Stimulated activated naive CD8-positive, alpha-beta T cell treated with anti-CD3 and anti-CD28 coated beads, Interleukin-15, amount 100 ng/mL, for 72 hours (primary cell): ENCODE measurements at regions not wholly inside any gene's neighbourhood (a gene's known extent, or its start where the extent isn't known, plus 50 kb on each side); places are given as distances from the start of the nearest gene placed in this dataset.
"Not testable (repeated sequence)": the region's sequence is repeated elsewhere in the genome, so short reads cannot be mapped to it uniquely, and the experiment has no call there.

Experiments used
- ATAC-seq: fragments of 150-1000 bp; cut with Tn5 transposase; 2 replicates; pipeline ENCODE4 v1.10.0; 2021; ENCODE audit warnings: mild to moderate bottlenecking, moderate library complexity
- DNase-seq, 2 donors: peaks; one replicate each; pipeline ENCODE4 v3.0.0; 2021 to 2022
- H3K27ac Mint-ChIP-seq, 2 donors: one replicate each; pipeline ENCODE4 v1.8.0; 2022; ENCODE audit warnings: mild to moderate bottlenecking in 2 of 2, mixed read lengths in 2 of 2, moderate library complexity in 2 of 2
- H3K27me3 Mint-ChIP-seq: one replicate; pipeline ENCODE4 v1.8.0; 2022; ENCODE audit warnings: mixed read lengths
- H3K4me1 Mint-ChIP-seq: one replicate; pipeline ENCODE4 v1.8.0; 2022; ENCODE audit warnings: mild to moderate bottlenecking, mixed read lengths
- H3K4me3 Mint-ChIP-seq, 2 donors: one replicate each; pipeline ENCODE4 v1.8.0; 2022; ENCODE audit warnings: mild to moderate bottlenecking in 2 of 2, mixed read lengths in 2 of 2, moderate library complexity in 1 of 2
- H3K9me3 Mint-ChIP-seq, 2 donors: one replicate each; pipeline ENCODE4 v1.8.0; 2022; ENCODE audit warnings: mixed read lengths in 2 of 2

DNA sequence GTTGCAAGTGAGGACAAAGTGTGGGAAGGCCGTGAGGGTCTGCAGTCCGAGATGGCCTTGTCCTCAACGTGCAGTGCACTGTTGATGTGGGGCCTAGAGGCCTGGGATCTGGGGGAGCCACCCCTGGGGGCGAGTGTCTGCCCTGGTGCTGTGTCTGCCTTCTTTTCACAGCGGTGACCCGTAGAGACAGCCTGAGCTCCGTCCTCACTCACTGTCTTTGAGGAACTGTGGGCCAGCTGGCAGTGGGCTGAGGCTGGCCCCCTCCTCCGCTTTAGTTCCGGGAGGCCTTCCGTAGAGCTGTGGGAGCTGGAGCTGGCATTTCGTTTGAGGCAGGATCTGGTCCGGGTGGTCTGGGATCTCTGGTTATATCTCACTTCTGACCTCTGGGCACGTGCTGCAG, 1370.6 kb downstream of the CDH12 start:
- not testable (repeated sequence) for H3K27me3 Mint-ChIP-seq, DNase-seq, H3K27ac Mint-ChIP-seq, H3K4me3 Mint-ChIP-seq, H3K9me3 Mint-ChIP-seq, ATAC-seq, H3K4me1 Mint-ChIP-seq

DNA sequence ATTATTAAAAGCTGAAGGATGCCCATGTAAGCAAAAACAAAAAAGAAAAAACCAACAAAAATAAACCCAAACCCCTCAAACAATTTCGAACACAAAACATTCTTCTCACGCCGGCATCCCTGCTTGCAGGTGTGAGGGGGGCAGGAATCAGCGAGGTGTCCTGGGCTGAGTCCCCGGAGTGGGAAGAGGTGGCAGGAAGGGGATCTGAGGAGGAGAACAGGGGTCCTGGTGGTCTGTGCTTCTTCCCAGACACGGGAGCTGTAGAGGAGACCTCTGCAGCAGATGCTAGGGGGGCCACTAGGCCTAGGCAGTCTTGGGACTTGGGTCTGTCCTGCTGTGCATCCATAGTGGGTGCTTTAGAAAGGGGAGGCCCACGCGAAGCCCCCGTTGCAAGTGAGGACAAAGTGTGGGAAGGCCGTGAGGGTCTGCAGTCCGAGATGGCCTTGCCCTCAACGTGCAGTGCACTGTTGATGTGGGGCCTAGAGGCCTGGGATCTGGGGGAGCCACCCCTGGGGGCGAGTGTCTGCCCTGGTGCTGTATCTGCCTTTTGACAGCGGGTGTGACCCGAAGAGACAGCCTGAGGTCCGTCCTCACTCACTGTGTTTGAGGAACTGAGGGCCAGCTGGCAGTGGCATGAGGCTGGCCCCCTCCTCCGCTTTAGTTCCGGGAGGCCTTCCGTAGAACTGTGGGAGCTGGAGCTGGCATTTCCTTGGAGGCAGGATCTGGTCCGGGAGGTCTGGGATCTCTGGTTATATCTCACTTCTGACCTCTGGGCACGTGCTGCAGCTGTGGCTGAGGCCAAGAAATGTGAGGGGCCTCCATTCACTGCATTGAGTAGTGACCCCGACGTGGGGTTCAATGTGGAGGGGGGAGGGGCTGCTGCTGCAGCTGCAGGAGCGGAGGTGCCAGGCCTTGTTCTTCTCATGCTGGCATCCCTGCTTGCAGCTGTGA, 1371.5 kb downstream of the CDH12 start:
- not testable (repeated sequence) for ATAC-seq, H3K4me1 Mint-ChIP-seq, H3K27ac Mint-ChIP-seq, H3K9me3 Mint-ChIP-seq, DNase-seq, H3K4me3 Mint-ChIP-seq, H3K27me3 Mint-ChIP-seq

DNA sequence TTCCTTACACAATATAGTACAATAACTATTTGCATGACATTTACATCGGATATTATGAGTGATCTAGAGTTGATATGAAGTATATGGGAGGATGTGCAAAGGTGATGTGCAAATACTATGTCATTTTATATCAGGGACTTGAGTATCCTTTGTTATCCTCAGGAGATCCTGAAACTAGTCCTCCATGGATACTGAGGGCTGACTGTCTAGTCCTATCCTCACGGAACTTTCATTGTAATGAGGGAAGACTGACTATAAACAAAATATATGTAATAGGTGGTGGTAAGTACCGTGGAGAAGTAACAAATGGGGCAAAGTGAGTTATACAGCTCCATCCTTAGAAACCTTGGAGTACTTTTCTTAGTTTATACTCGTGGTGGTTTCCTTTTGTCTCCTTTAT, 1373.1 kb downstream of the CDH12 start:
- not testable (repeated sequence) for H3K27ac Mint-ChIP-seq, H3K4me1 Mint-ChIP-seq, DNase-seq, ATAC-seq, H3K9me3 Mint-ChIP-seq, H3K4me3 Mint-ChIP-seq, H3K27me3 Mint-ChIP-seq

DNA sequence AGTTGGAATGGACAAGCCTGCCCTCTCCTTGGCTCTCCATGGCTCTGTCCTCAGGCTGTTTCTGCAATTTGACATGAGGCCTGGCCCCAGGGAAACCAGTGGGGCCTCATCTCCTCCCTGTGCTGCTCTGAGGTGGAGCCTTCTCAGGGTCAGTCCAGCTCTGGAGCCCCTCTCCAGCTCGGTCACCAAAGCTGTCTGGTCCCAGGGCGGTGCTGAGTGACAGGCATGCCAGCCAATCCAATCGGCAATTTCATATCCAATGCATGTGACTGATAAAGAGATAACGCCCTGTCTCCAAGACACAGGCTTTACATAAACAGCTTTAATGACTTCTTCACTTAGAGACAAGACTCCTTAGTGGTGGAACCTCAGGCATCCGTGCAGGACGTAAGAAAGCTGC, 1379.2 kb downstream of the CDH12 start:
- not testable (repeated sequence) for H3K4me3 Mint-ChIP-seq, H3K27ac Mint-ChIP-seq, H3K4me1 Mint-ChIP-seq, H3K27me3 Mint-ChIP-seq, DNase-seq, ATAC-seq, H3K9me3 Mint-ChIP-seq

DNA sequence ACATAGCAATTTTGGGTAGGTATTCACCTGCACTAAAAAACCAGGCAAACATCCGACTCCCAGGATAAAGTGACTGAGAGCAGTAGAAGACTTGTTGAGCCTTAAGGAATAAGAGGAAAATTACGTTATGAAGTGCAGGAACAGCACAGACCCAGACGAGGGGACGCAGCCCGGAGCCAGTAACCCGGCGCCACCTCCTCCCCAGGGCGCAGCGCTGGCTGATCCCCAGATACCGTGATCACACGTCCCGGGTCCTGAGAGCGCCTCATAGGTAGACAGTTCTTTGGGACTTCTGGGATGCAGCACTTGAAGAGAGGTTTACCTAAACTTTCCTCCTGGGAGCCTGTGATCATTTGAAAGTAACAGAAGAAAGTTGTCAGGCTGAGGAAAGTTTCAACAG, 1379.7 kb downstream of the CDH12 start:
- ATAC-seq, H3K9me3 Mint-ChIP-seq, DNase-seq, H3K27ac Mint-ChIP-seq, H3K4me3 Mint-ChIP-seq, H3K27me3 Mint-ChIP-seq, H3K4me1 Mint-ChIP-seq: not testable (repeated sequence)

DNA sequence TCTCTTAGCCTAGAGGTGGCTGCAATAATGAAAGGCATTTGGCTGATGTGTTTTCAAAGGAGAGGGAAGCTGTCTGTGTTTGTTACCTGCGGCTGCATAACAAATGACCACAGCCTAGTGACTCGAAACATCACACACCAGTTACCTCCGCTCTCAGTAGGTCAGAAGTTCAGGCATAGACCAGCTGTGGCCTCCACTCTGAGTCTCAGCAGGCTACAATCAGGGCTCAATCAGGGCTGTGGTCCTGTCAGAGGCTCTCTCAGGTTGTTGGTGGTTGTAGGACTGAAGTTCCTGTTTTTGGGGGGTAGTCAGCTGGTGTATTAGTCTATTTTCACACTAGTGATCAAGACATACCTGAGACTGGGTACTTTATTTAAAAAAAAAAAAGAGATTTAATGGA, 1381.5 kb downstream of the CDH12 start:
- H3K4me3 Mint-ChIP-seq, H3K9me3 Mint-ChIP-seq, H3K27me3 Mint-ChIP-seq, DNase-seq, ATAC-seq, H3K27ac Mint-ChIP-seq, H3K4me1 Mint-ChIP-seq: not testable (repeated sequence)

DNA sequence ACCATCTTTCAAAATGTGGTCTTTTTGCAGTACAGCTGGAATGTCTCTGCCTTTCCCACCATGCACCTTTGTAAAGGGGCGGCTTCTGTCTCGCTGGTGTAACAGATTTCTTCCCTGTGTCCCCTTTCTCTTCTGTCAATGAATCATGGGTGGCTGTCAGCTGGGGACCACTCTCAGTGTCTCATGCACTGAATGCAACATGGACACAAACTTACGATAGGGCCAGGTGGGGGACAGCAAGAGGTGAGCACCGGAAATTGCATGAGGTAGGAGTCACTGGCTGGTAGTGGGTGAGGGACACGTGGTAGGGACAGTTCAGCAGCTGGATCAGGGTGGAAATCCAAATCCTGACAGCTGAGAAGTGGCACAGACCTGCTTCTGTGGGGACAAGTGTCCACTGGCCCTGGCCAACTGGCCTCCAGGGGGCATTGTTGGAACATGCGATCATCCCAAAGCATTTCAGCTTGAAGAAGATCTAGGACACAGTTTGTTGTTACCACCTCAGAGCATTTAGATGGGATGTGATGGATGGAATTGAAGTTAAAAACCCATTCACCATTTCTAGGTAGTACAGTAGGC, 1383.5 kb downstream of the CDH12 start:
- not testable (repeated sequence) for H3K4me3 Mint-ChIP-seq, H3K27me3 Mint-ChIP-seq, DNase-seq, H3K27ac Mint-ChIP-seq, H3K9me3 Mint-ChIP-seq, ATAC-seq, H3K4me1 Mint-ChIP-seq

DNA sequence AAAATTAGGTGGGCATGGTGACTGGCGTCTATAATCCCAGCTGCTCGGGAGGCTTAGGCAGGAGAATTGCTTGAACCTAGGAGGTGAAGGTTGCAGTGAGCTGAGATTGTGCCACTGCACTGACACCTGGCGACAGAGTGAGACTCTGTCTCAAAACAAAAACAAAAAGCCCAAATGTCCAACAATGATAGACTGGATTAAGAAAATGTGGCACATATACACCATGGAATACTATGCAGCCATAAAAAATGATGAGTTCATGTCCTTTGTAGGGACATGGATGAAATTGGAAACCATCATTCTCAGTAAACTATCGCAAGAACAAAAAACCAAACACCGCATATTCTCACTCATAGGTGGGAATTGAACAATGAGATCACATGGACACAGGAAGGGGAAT, 1385.6 kb downstream of the CDH12 start:
- ATAC-seq, H3K27ac Mint-ChIP-seq: not testable (repeated sequence)

DNA sequence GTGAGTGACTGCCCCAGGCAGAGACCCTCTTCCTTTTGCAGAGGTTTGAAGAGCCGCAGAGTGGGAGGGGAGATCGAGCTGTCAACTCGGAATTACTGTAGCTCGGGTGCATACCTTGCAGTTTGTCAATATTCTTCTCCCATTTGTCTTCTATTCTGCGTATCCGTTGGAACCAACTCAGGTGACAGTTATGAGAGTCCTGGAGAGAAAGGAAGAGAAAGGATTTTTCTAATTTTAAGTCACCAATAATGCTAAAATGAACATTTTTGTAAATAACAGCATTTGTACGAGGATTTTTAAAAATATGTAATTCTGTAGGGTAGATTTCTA, 1393.4 kb downstream of the CDH12 start:
- not testable (repeated sequence) for H3K9me3 Mint-ChIP-seq, H3K27me3 Mint-ChIP-seq, DNase-seq, H3K4me1 Mint-ChIP-seq, ATAC-seq
- peak overlapping the region; percentile 78 to 94 for H3K27ac Mint-ChIP-seq
- H3K4me3 Mint-ChIP-seq: peak overlapping the region; percentile 87

More for the DNA sequence above, 1385.6 kb downstream of the CDH12 start:
- not testable (repeated sequence) for H3K4me3 Mint-ChIP-seq, H3K27me3 Mint-ChIP-seq, H3K4me1 Mint-ChIP-seq, DNase-seq, H3K9me3 Mint-ChIP-seq

DNA sequence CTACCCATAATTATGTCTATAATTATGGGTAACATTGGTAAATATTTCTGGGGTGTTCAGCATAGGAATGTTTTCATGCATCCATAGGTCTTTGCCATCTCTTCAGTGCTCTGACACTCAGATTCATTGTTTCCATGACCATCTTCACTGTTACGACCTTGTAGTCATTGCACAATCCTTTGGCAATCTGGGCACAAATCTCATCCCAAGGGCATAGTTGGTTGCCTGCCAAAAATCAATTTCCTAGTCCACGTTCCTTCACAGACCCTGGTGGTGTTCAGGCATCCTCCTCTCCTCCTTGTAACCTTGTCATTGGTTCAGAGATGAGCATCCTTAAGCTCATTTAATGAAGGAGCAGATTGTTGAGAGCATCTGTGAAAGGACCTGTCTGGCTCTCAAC, 1400.7 kb downstream of the CDH12 start:
- no peak for ATAC-seq
- no peak for DNase-seq
- Mint-ChIP-seq H3K4me3 (no peak overlapping the region), H3K27me3 (peaks cover 23% of the 10 kb centered on the region), H3K27ac (no peak overlapping the region), H3K9me3 (no peaks in the 10 kb centered on the region), H3K4me1 (no peaks in the 10 kb centered on the region)

DNA sequence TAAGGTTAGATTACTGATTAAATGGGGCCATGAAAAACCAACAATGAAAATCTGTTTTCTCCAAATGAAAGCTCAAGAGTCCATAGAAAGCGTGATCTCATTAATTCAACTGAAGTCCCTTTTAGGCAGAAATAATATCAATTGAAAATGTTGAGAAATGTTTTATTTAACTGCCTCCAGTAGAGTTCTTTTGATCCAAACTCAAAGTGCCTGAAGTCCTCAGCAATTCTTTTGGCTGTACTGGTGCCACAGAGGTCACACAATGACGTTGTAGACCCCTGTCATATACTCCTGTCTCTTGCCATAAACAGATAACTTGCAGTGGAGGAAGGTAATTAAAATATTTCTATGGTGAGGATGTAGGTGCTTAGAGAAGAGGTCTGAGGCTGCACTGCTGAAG, 1420.5 kb downstream of the CDH12 start:
- Mint-ChIP-seq H3K27ac (no peak overlapping the region), H3K27me3 (no peaks in the 10 kb centered on the region), H3K9me3 (no peaks in the 10 kb centered on the region), H3K4me1 (no peaks in the 10 kb centered on the region), H3K4me3 (no peak overlapping the region)
- no peak for DNase-seq
- no peak for ATAC-seq

DNA sequence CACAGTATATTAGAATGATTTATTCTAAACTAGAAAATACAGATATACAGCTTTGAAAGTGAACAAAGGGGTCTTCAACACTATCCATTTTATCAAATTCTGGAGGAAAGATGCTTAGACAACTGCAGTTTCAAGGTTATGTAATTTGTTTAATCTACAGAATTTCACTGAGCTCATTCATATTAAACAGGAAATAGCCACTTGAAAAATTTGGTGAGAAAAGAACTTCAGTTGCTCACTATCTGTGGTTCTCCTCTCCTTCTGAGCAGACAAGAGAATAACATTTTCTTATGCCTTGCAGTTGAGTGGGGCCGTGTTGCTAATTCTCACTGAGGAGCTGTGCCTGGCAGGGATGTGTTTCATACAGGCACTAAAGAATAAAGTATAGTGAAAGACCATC, 1428.2 kb downstream of the CDH12 start:
- Mint-ChIP-seq H3K4me3 (no peak overlapping the region), H3K4me1 (no peaks in the 10 kb centered on the region), H3K9me3 (no peaks in the 10 kb centered on the region), H3K27ac (no peak overlapping the region), H3K27me3 (no peaks in the 10 kb centered on the region)
- ATAC-seq (no peak), DNase-seq (no peak)

DNA sequence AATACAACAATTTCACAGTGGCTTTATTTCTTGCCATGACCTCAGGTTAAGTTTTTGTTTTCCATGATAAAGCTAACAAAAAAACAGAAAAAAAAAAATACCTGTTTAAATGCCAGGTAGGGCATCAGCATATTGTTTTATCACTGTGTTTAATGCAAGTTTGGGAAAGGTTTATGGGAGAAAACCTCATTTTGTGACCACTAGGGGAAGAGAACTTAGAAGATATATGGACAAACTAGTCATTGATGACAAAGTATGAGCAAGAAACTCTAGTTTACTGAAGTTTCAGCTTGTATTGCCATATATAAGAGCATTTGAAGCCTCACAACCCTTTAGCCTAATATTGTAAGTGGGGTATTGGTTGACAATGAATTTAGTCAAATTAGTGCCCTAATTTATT, 1431.4 kb upstream of the CDH18 start:
- H3K4me1 Mint-ChIP-seq: no peaks in the 10 kb centered on the region
- DNase-seq (no peak), ATAC-seq (no peak)
- no peak overlapping the region for H3K27ac Mint-ChIP-seq
- H3K4me3 Mint-ChIP-seq: no peak overlapping the region
- H3K9me3 Mint-ChIP-seq: no peaks in the 10 kb centered on the region
- no peaks in the 10 kb centered on the region for H3K27me3 Mint-ChIP-seq

DNA sequence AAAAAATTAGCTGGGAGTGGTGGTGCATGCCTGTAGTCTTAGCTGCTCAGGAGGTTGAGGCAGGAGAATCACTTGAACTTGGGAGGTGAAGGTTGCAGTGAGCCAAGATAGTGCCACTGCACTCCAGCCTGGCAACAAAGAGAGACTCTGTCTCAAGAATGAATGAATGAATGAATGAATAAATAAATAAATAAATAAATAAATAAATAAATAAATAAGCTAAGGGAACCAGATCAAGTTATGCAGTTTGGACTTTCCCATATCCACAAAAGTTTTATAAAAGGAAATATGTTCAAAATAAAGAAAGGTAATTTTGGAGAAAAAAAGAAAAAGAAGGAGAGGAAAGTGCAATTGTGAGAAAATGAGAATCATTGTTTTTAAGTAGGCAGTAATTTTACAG, 1414.1 kb upstream of the CDH18 start:
- H3K27me3 Mint-ChIP-seq, H3K27ac Mint-ChIP-seq, DNase-seq, H3K4me3 Mint-ChIP-seq, H3K9me3 Mint-ChIP-seq, ATAC-seq, H3K4me1 Mint-ChIP-seq: not testable (repeated sequence)

DNA sequence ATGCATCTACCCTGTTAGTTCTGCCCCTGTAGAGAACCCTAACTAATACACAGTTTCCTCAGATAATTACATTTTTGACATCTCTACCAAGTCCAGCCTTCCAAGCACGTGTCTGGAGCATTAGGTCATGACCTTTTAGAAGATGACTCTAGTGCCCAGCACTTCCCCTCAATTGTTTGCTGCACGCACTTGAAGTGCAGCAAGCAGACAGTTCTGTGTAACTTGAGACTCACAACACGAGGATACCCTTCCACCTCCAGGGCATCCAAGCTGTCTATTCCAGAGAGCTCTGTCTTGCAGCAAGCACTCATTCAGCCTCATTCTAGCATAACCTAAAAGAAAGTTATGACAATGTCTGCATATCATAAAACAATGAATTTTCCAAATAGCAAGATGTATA, 1410.5 kb upstream of the CDH18 start:
- Mint-ChIP-seq H3K4me1 (no peaks in the 10 kb centered on the region), H3K9me3 (peaks cover 0 to 10% of the 10 kb centered on the region in 2 donors), H3K27me3 (no peaks in the 10 kb centered on the region), H3K27ac (no peak overlapping the region), H3K4me3 (no peak overlapping the region)
- no peak for DNase-seq
- ATAC-seq: no peak

DNA sequence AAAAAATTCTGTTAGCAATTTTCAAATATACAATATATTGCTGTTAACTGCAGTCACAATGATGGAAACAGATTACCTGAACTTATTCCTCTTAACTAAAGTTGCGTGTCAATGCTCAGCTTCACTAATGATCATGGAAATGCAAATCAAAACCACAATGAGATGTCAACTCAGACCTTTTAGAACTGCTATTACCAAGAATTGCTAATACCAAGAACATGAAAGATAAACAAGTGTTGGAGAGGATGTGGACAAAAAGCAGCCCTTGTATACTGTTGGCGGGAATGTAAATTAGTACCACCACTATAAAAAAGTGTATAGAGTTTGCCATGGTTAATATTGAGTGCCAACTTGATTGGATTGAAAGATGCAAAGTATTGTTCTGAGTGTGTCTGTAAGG, 1409.7 kb upstream of the CDH18 start:
- Mint-ChIP-seq H3K27me3 (no peaks in the 10 kb centered on the region), H3K4me3 (no peak overlapping the region), H3K27ac (no peak overlapping the region), H3K4me1 (no peaks in the 10 kb centered on the region), H3K9me3 (peaks cover under 1 to 10% of the 10 kb centered on the region in 2 donors)
- DNase-seq (no peak), ATAC-seq (no peak)
